ENCODE measurements at regions not wholly inside any gene's neighbourhood (a gene's known extent, or its start where the extent isn't known, plus 50 kb on each side); places are given as distances from the start of the nearest gene placed in this dataset.

DNA sequence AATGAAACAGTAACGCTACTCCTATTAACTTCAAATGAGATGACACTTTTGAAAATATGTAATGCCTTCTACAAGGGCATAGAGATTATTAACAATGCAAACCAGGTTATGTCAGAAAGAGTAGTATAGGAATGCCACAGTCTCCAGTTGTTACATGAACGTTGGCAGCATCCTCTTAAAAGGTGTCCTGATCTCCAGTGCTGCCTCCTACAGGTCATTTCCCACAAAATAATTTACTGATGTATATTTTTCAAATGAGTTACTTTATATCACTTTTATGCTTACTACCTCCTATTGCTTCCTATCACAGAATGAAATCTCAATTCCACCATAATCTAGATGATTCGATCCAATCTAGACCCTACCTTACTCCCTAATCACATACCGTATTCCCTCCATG lies 195.2 kb upstream of the EPHA5 start:
- DNase-seq (ENCODE audit: extremely low spot score): no peak
- Histone ChIP-seq H3K4me3 (no peak overlapping the region), H3K9me3 (no peaks in the 10 kb centered on the region), H3K27ac (replicated peaks in 1 of 4) (no peak overlapping the region), H3K27me3 (no peaks in the 10 kb centered on the region), H3K4me1 (no peaks in the 10 kb centered on the region), H3K36me3 (no peaks in the 10 kb centered on the region)
- intact Hi-C loops (cut with DNase I): no loop called here
- no peak for TF ChIP-seq POLR2A (IDR thresholded peaks at IDR 0.05; ENCODE audit: low read depth)
- TF ChIP-seq EP300 (IDR thresholded peaks at IDR 0.05): no peak
- no peak for TF ChIP-seq POLR2AphosphoS5 (IDR thresholded peaks at IDR 0.05)
- TF ChIP-seq, protein P1, sequence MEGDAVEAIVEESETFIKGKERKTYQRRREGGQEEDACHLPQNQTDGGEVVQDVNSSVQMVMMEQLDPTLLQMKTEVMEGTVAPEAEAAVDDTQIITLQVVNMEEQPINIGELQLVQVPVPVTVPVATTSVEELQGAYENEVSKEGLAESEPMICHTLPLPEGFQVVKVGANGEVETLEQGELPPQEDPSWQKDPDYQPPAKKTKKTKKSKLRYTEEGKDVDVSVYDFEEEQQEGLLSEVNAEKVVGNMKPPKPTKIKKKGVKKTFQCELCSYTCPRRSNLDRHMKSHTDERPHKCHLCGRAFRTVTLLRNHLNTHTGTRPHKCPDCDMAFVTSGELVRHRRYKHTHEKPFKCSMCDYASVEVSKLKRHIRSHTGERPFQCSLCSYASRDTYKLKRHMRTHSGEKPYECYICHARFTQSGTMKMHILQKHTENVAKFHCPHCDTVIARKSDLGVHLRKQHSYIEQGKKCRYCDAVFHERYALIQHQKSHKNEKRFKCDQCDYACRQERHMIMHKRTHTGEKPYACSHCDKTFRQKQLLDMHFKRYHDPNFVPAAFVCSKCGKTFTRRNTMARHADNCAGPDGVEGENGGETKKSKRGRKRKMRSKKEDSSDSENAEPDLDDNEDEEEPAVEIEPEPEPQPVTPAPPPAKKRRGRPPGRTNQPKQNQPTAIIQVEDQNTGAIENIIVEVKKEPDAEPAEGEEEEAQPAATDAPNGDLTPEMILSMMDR (IDR thresholded peaks at IDR 0.05): no peak
- WGBS: 63% methylated on average over 4 of the region's 4 CpGs

DNA sequence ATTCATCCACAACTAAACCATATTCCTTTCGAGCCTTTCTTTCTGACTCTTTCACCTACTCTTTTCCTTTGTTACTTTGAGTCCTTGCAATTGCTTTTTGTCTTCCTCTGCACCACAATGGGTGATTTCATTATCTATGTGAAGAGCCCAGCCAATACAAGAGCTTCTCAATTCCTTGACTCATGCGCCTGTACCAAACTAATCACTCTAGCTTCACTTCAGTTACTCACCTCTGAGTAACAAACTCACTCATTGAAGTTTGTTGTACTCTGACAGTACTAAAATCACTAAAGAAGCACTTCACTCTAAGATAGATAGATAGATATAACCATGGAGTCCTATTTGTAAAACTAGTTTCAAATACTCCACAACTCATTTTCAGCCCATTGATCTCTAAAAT lies 191.7 kb upstream of the EPHA5 start:
- TF ChIP-seq EP300 (IDR thresholded peaks at IDR 0.05) (no peak), POLR2A (IDR thresholded peaks at IDR 0.05; ENCODE audit: low read depth) (no peak), POLR2AphosphoS5 (IDR thresholded peaks at IDR 0.05) (no peak)
- TF ChIP-seq, protein P1 (IDR thresholded peaks at IDR 0.05): no peak
- no peak overlapping the region for H3K4me3 ChIP-seq
- no peaks in the 10 kb centered on the region for H3K4me1 ChIP-seq
- H3K27ac ChIP-seq (replicated peaks in 1 of 4): no peak overlapping the region
- no peaks in the 10 kb centered on the region for H3K36me3 ChIP-seq
- H3K9me3 ChIP-seq: no peaks in the 10 kb centered on the region
- H3K27me3 ChIP-seq: no peaks in the 10 kb centered on the region
- 89% methylated on average over 2 of the region's 2 CpGs for WGBS
- intact Hi-C loops (cut with DNase I): no loop called here
- DNase-seq (ENCODE audit: extremely low spot score): no peak

DNA sequence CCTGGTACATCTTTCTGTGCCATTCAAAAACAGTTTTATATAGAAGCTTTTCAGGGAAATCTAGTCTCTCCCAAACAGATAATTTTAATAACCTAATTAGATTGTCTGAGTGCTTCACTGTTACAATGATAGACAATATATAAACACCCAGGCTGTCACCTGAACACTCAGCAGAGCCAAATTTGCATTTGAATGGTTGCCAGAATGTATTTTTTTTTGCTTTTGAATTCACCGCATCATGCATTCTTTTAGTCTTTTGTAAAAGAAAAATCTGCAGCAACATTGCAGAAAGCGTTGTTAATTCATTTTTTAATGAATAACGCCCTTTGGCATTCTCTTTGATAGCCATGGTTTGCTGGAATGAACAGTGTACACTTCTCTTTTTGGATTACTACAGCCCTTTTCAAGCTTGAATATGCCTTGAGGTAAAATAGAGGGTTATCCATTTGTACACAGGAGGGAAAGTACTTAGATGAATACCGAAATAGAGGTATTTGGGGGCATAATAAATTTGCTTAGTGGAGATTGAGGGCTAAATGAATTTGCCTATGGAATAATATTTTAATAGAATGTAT lies 175.0 kb upstream of the EPHA5 start:
- H3K9me3 ChIP-seq: no peaks in the 10 kb centered on the region
- H3K4me1 ChIP-seq: no peaks in the 10 kb centered on the region
- H3K4me3 ChIP-seq: no peak overlapping the region
- H3K36me3 ChIP-seq: no peaks in the 10 kb centered on the region
- no peak for DNase-seq (ENCODE audit: extremely low spot score)
- TF ChIP-seq, protein P1 (IDR thresholded peaks at IDR 0.05): no peak
- TF ChIP-seq POLR2AphosphoS5 (IDR thresholded peaks at IDR 0.05) (no peak), EP300 (IDR thresholded peaks at IDR 0.05) (no peak), POLR2A (IDR thresholded peaks at IDR 0.05; ENCODE audit: low read depth) (no peak)
- intact Hi-C loops (cut with DNase I): no loop called here
- whole genome bisulfite sequencing: 75% methylated on average over 4 of the region's 4 CpGs
- no peaks in the 10 kb centered on the region for H3K27me3 ChIP-seq
- no peak overlapping the region for H3K27ac ChIP-seq (replicated peaks in 1 of 4)

DNA sequence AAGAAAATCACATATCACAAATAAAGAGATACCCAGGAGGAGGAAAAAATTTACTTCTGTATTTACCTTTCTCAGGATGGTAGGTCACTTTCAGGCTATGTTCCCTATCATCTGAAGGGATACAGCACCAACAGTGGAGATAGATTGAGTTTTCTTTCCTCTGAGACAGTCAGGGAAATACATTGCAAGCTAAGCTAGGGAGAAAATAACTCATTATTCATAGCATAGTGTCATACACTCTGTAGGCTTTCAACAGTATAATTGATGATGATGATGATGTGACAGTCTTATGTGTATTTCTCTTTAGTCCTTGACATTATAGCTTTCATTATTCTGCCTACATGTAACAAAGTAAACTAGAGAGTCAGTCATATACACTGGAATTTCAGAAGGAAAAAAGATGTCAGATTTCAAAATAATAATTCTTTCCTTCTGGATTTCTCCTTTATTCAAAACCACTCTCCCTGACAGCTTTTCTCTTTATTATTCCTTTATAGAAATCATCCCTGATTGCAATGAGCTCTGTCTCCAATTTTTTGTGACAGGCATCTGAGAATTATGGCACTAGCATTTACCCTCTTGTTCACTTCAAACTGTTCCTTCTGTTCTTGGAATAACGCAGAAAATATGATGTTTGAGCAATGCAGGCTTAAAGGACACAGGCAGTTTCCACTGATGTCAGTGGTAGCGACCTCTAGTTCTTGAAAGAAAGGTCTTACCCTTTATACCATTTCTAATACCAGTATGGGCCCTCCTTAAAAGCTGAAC lies 169.1 kb upstream of the EPHA5 start:
- TF ChIP-seq POLR2A (IDR thresholded peaks at IDR 0.05; ENCODE audit: low read depth) (no peak), EP300 (IDR thresholded peaks at IDR 0.05) (no peak), POLR2AphosphoS5 (IDR thresholded peaks at IDR 0.05) (no peak)
- TF ChIP-seq, protein P1 (IDR thresholded peaks at IDR 0.05): no peak
- WGBS: 59% methylated on average over 2 of the region's 2 CpGs
- intact Hi-C loops (cut with DNase I): no loop called here

More for the DNA sequence above, 169.1 kb upstream of the EPHA5 start:
- Histone ChIP-seq H3K4me3 (no peak overlapping the region), H3K27ac (replicated peaks in 1 of 4) (no peak overlapping the region), H3K36me3 (no peaks in the 10 kb centered on the region), H3K4me1 (no peaks in the 10 kb centered on the region), H3K27me3 (no peaks in the 10 kb centered on the region), H3K9me3 (no peaks in the 10 kb centered on the region)
- no peak for DNase-seq (ENCODE audit: extremely low spot score)

Data from esophagus muscularis mucosa (tissue), 4 donors.